Tibial nerve (tissue), 4 donors: ENCODE measurements at regions not wholly inside any gene's neighbourhood (a gene's known extent, or its start where the extent isn't known, plus 50 kb on each side); places are given as distances from the start of the nearest gene placed in this dataset.

ENCODE experiments used
- DNase-seq, 2 donors: peaks; one replicate each; pipeline ENCODE4 v3.0.0-alpha.2; 2019; ENCODE audit warnings: low spot score in 2 of 2
- H3K27ac ChIP-seq, 4 donors: fragments of 200-600 bp; sonication (generic) in 3 of 4; one replicate each; pipeline ENCODE4 v1.5.1; 2017 to 2019; ENCODE audit warnings: mild to moderate bottlenecking in 1 of 4
- H3K27me3 ChIP-seq, 2 donors: fragments of 200-600 bp; sonication (generic) in 1 of 2; one replicate each; pipeline versions ENCODE4 v1.5.1 to v1.6.0; 2017 to 2019
- H3K36me3 ChIP-seq, 3 donors: fragments of 200-600 bp; sonication (generic); one replicate each; pipeline ENCODE4 v1.5.1; 2018 to 2019
- H3K4me1 ChIP-seq, 4 donors: fragments of 200-600 bp; sonication (generic) in 3 of 4; one replicate each; pipeline ENCODE4 v1.5.1; 2017 to 2019
- H3K4me3 ChIP-seq, 4 donors: fragments of 200-600 bp; sonication (generic) in 3 of 4; one replicate each; pipeline ENCODE4 v1.5.1; 2017 to 2019; ENCODE audit warnings: mild to moderate bottlenecking in 1 of 4, moderate library complexity in 1 of 4
- H3K9me3 ChIP-seq, 4 donors: fragments of 200-600 bp; sonication (generic) in 3 of 4; one replicate each; pipeline ENCODE4 v1.5.1; 2017 to 2019
- CTCF ChIP-seq, 5 experiments: fragments of 200-600 bp in 3 of 5; fragments of 450-650 bp in 2 of 5; sonication (generic) in 3 of 5; IDR thresholded peaks; one replicate each; pipeline ENCODE4 v1.5.1; 2016 to 2019; ENCODE audit warnings: antibody characterized with exemption in 5 of 5, mild to moderate bottlenecking in 3 of 5, moderate library complexity in 2 of 5
- EP300 ChIP-seq, 2 donors: sonication (generic); formaldehyde crosslinking; IDR thresholded peaks; one replicate each; pipeline ENCODE4 v1.6.1; 2017; ENCODE audit warnings: antibody characterized with exemption in 2 of 2, mild to moderate bottlenecking in 1 of 2
- POLR2A ChIP-seq, 2 donors: fragments of 450-650 bp; IDR thresholded peaks; one replicate each; pipeline ENCODE4 v1.6.1; 2017; ENCODE audit warnings: antibody characterized with exemption in 2 of 2, mild to moderate bottlenecking in 2 of 2, moderate library complexity in 2 of 2
- WGBS, 2 donors: methylation state at CpG; one replicate each; pipeline ENCODE4 v1.1.5; 2018; 5-methylcytosine and 5-hydroxymethylcytosine counted together

- no peak for DNase-seq
- WGBS, 2 donors = 28 to 36% methylated on average over 6 of the region's 6 CpGs
Measured at GRCh38 chr14:34359420-34360117, 102.5 kb downstream of the SPTSSA start.

DNA sequence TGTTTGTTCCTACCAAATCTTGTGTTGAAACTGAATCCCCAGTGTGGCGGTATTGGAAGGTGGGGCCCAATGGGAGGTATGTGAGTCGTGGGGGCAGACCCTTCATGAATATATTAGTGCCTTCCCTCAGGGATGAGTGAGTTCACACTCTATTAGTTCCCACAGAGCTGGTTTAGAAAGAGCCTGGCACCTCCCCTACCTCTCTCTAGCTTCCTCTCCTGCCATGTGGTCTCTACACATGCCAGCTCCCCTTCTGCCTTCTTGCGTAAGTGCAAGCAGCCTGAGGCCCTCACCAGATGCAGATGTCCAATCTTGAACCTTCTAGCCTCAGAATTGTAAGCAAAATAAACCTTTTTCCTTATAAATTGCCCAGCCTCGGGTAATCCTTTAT lies 105.8 kb downstream of the SPTSSA start:
- H3K9me3 ChIP-seq = no peaks in the 10 kb centered on the region
- no peak for TF ChIP-seq POLR2A (IDR thresholded peaks at IDR 0.05)
- TF ChIP-seq EP300 (IDR thresholded peaks at IDR 0.05) = no peak
- no peak for TF ChIP-seq CTCF (IDR thresholded peaks at IDR 0.05)
- no peak for DNase-seq
- H3K27ac ChIP-seq = peak overlapping the region in 3 of 4 donors; percentile 9 to 61 (median 42)
- peaks cover 0 to 10% (median 4%) of the 10 kb centered on the region in 4 donors for H3K4me1 ChIP-seq
- H3K36me3 ChIP-seq = no peaks in the 10 kb centered on the region
- WGBS, 2 donors = 80 to 83% methylated on average over 4 of the region's 4 CpGs
- no peak overlapping the region for H3K4me3 ChIP-seq
- H3K27me3 ChIP-seq = no peaks in the 10 kb centered on the region

More at GRCh38 chr14:34359420-34360117, 102.5 kb downstream of the SPTSSA start:
- H3K4me3 ChIP-seq = no peak overlapping the region
- peak overlapping the region in 1 of 4 donors; percentile 36 for H3K27ac ChIP-seq
- no peaks in the 10 kb centered on the region for H3K36me3 ChIP-seq
- no peaks in the 10 kb centered on the region for H3K27me3 ChIP-seq
- H3K9me3 ChIP-seq = no peaks in the 10 kb centered on the region
- H3K4me1 ChIP-seq = peaks cover 0 to 18% (median 4%) of the 10 kb centered on the region in 4 donors
- TF ChIP-seq EP300 (IDR thresholded peaks at IDR 0.05) (no peak), POLR2A (IDR thresholded peaks at IDR 0.05) (no peak), CTCF (IDR thresholded peaks at IDR 0.05) (no peak)

DNA sequence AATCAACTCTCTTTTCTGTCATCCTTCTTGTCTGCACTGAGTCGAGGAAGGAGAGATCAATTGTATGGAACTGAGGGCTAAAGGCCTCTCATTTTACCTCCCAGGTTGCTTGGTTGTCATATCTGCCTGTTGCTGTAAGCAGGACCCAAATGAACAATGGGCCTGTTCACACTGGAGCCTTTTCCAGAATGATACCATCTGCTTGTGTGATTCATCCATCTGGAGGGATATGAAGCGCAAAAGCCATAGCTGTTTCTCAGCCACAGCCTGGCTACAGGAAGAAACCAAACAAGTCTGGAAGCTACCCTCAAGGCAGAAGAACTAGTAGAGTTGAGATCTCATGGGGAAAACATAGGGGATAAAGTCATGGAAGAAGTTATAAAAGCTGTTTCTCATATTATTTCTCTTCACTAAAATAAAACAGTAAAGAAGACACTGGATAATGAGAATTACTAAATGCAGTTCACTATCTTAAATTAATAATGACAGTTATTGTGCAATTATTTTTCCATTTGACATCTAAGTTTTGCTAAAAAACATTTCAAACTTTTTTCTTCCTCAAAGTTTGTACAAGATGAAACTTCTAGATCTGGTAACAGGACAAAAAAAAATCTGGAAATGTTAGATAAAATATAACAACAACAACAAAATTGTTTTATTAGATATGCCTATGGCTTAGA lies 106.3 kb downstream of the SPTSSA start:
- H3K27ac ChIP-seq = peak overlapping the region; percentile 42 to 61 (median 52)
- WGBS, 2 donors = 61% methylated on average over 2 of the region's 2 CpGs
- TF ChIP-seq EP300 (IDR thresholded peaks at IDR 0.05) (peak in 1 of 2 donors; percentile 40), CTCF (IDR thresholded peaks at IDR 0.05) (no peak)
- no peaks in the 10 kb centered on the region for H3K27me3 ChIP-seq
- peak in 1 of 2 donors; percentile 34 for DNase-seq
- H3K36me3 ChIP-seq = no peaks in the 10 kb centered on the region
- H3K9me3 ChIP-seq = no peaks in the 10 kb centered on the region
- peaks cover 0 to 8% (median 4%) of the 10 kb centered on the region in 4 donors for H3K4me1 ChIP-seq
- H3K4me3 ChIP-seq = no peak overlapping the region

- H3K4me1 ChIP-seq = peaks cover 0 to 7% (median 1%) of the 10 kb centered on the region in 4 donors
- H3K27me3 ChIP-seq = no peaks in the 10 kb centered on the region
- H3K9me3 ChIP-seq = no peaks in the 10 kb centered on the region
- 90 to 92% methylated on average over 3 of the region's 3 CpGs for WGBS, 2 donors
- H3K36me3 ChIP-seq = no peaks in the 10 kb centered on the region
- DNase-seq = no peak
- H3K27ac ChIP-seq = peak overlapping the region in 2 of 4 donors; percentile 42 to 61
- no peak overlapping the region for H3K4me3 ChIP-seq
- no peak for TF ChIP-seq EP300 (IDR thresholded peaks at IDR 0.05)
- TF ChIP-seq POLR2A (IDR thresholded peaks at IDR 0.05) = no peak
- no peak for TF ChIP-seq CTCF (IDR thresholded peaks at IDR 0.05)
Measured at GRCh38 chr14:34354556-34354955, 107.5 kb downstream of the SPTSSA start.

- H3K27me3 ChIP-seq = no peaks in the 10 kb centered on the region
- H3K9me3 ChIP-seq = peaks cover 0 to 4% (median 0%) of the 10 kb centered on the region in 4 donors
- no peak for DNase-seq
- H3K4me1 ChIP-seq = peaks cover 0 to 7% (median 0%) of the 10 kb centered on the region in 4 donors
- H3K27ac ChIP-seq = no peak overlapping the region
- TF ChIP-seq EP300 (IDR thresholded peaks at IDR 0.05) (no peak), CTCF (IDR thresholded peaks at IDR 0.05) (no peak), POLR2A (IDR thresholded peaks at IDR 0.05) (no peak)
- 82 to 83% methylated on average over 6 of the region's 6 CpGs for WGBS, 2 donors
- no peak overlapping the region for H3K4me3 ChIP-seq
- no peaks in the 10 kb centered on the region for H3K36me3 ChIP-seq
Measured at GRCh38 chr14:34350903-34351302, 111.1 kb downstream of the SPTSSA start.
